ENCODE measurements at regions not wholly inside any gene's neighbourhood (a gene's known extent, or its start where the extent isn't known, plus 50 kb on each side); places are given as distances from the start of the nearest gene placed in this dataset.
"Not testable (repeated sequence)": the region's sequence is repeated elsewhere in the genome, so short reads cannot be mapped to it uniquely, and the experiment has no call there.

- Histone ChIP-seq H3K27ac (ENCODE audit: control insufficient read depth, insufficient read depth, low read length) (no peak overlapping the region), H3K4me1 (ENCODE audit: control insufficient read depth, extremely low read depth, insufficient read depth, low read length) (no peaks in the 10 kb centered on the region), H3K36me3 (ENCODE audit: control insufficient read depth in 2 of 2, extremely low read depth in 1 of 2, insufficient read depth in 2 of 2, low read length in 2 of 2) (no peaks in the 10 kb centered on the region), H3K9ac (ENCODE audit: control insufficient read depth, extremely low read depth, insufficient read depth, low read length) (no peak overlapping the region), H3K9me3 (ENCODE audit: control insufficient read depth, low read depth, low read length) (no peaks in the 10 kb centered on the region), H3K4me3 (ENCODE audit: control insufficient read depth in 2 of 3, extremely low read depth in 1 of 3, insufficient read depth in 2 of 3, low read depth in 1 of 3, low read length in 3 of 3) (no peak overlapping the region), H4K20me1 (ENCODE audit: control insufficient read depth, extremely low read depth, insufficient read depth, low read length) (no peaks in the 10 kb centered on the region), H3K4me2 (ENCODE audit: control insufficient read depth, extremely low read depth, insufficient read depth, low read depth, low read length) (no peak overlapping the region), H3K9me1 (ENCODE audit: control insufficient read depth, extremely low read depth, insufficient read depth, low read length) (no peaks in the 10 kb centered on the region), H3K79me2 (ENCODE audit: control insufficient read depth, insufficient read depth, low read length) (no peaks in the 10 kb centered on the region), H3K27me3 (ENCODE audit: control insufficient read depth, extremely low read depth, insufficient read depth, low read length) (no peaks in the 10 kb centered on the region), H2AFZ (ENCODE audit: control insufficient read depth, low read length) (no peak overlapping the region)
- FAIRE-seq, result no peak
- TF ChIP-seq EZH2 (IDR thresholded peaks at IDR 0.05; ENCODE audit: low read length), result no peak
- TF ChIP-seq, protein P1, sequence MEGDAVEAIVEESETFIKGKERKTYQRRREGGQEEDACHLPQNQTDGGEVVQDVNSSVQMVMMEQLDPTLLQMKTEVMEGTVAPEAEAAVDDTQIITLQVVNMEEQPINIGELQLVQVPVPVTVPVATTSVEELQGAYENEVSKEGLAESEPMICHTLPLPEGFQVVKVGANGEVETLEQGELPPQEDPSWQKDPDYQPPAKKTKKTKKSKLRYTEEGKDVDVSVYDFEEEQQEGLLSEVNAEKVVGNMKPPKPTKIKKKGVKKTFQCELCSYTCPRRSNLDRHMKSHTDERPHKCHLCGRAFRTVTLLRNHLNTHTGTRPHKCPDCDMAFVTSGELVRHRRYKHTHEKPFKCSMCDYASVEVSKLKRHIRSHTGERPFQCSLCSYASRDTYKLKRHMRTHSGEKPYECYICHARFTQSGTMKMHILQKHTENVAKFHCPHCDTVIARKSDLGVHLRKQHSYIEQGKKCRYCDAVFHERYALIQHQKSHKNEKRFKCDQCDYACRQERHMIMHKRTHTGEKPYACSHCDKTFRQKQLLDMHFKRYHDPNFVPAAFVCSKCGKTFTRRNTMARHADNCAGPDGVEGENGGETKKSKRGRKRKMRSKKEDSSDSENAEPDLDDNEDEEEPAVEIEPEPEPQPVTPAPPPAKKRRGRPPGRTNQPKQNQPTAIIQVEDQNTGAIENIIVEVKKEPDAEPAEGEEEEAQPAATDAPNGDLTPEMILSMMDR (optimal IDR thresholded peaks at IDR 0.05 in 1 of 3, IDR thresholded peaks at IDR 0.05 in 1 of 3, conservative IDR thresholded peaks at IDR 0.05 in 1 of 3; ENCODE audit: extremely low read depth in 1 of 3, insufficient read depth in 2 of 3, low read length in 3 of 3), result no peak
- dilution Hi-C loops (cut with MboI; ENCODE audit: extremely low pct_ligation_motif_present, low sequenced_read_pairs), result no loop called here
- DNase-seq (ENCODE audit: low read depth, low spot score), result no peak
Measured at GRCh38 chr18:43846299-43846698, 569.0 kb upstream of the SYT4 start.

DNA sequence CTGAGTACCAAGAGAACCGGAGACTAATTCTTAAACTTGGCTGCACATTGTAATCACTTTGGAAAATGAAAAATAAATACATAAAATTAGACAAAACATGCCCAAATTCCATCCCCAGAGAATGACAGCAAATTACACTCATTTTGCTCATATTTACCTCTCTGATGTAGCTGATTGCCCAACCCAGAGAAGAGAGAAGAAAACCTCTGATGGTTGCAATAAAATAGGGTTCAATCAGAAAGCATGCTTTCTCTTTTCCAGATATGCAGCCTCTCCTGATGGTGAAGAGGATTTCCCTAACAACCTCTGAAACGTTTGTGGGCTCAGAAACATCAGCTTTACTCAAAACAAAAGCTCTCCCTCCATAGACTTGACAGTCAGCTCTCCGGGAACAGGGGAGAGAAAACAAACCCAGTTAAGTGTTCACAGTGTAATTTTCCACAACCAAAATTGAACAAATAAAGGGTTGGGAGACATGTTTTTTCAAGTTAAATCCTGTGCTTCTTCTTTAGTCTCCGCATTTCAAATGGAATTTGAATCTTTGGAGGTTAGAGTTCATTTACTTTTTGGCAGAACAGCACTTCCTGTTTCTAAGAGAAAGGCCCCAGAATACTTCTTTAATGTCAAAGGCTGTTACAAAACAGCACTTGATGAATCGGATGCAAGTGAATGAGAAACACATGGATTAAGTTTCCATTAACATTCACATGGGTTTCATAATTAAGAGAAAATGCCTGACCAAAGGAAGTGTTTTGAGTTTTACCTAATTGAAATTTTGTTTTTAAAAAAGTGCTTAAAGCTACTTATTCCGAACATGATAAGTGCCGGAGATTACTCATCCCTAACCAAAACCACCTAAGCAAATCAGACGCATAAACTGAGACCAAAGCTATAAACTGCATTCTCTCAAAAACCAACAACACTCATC is 570.1 kb upstream of the SYT4 start:
- no peaks in the 10 kb centered on the region for H3K9me3 ChIP-seq (ENCODE audit: control insufficient read depth, low read depth, low read length)
- no peak overlapping the region for H2AFZ ChIP-seq (ENCODE audit: control insufficient read depth, low read length)
- dilution Hi-C loops (cut with MboI; ENCODE audit: extremely low pct_ligation_motif_present, low sequenced_read_pairs), result no loop called here
- no peak for DNase-seq (ENCODE audit: low read depth, low spot score)
- H3K4me2 ChIP-seq (ENCODE audit: control insufficient read depth, extremely low read depth, insufficient read depth, low read depth, low read length), result no peak overlapping the region
- H3K27ac ChIP-seq (ENCODE audit: control insufficient read depth, insufficient read depth, low read length), result no peak overlapping the region
- TF ChIP-seq, protein P1 (optimal IDR thresholded peaks at IDR 0.05 in 1 of 3, IDR thresholded peaks at IDR 0.05 in 1 of 3, conservative IDR thresholded peaks at IDR 0.05 in 1 of 3; ENCODE audit: extremely low read depth in 1 of 3, insufficient read depth in 2 of 3, low read length in 3 of 3), result no peak
- no peak for TF ChIP-seq EZH2 (IDR thresholded peaks at IDR 0.05; ENCODE audit: low read length)
- H3K9ac ChIP-seq (ENCODE audit: control insufficient read depth, extremely low read depth, insufficient read depth, low read length), result no peak overlapping the region
- no peak overlapping the region for H3K4me3 ChIP-seq (ENCODE audit: control insufficient read depth in 2 of 3, extremely low read depth in 1 of 3, insufficient read depth in 2 of 3, low read depth in 1 of 3, low read length in 3 of 3)
- no peaks in the 10 kb centered on the region for H3K27me3 ChIP-seq (ENCODE audit: control insufficient read depth, extremely low read depth, insufficient read depth, low read length)
- FAIRE-seq, result no peak
- no peaks in the 10 kb centered on the region for H3K4me1 ChIP-seq (ENCODE audit: control insufficient read depth, extremely low read depth, insufficient read depth, low read length)
- no peaks in the 10 kb centered on the region for H3K79me2 ChIP-seq (ENCODE audit: control insufficient read depth, insufficient read depth, low read length)
- no peaks in the 10 kb centered on the region for H3K9me1 ChIP-seq (ENCODE audit: control insufficient read depth, extremely low read depth, insufficient read depth, low read length)
- no peaks in the 10 kb centered on the region for H3K36me3 ChIP-seq (ENCODE audit: control insufficient read depth in 2 of 2, extremely low read depth in 1 of 2, insufficient read depth in 2 of 2, low read length in 2 of 2)
- no peaks in the 10 kb centered on the region for H4K20me1 ChIP-seq (ENCODE audit: control insufficient read depth, extremely low read depth, insufficient read depth, low read length)

GRCh38 chr18:43849831-43850230 is 572.5 kb upstream of the SYT4 start:
- DNase-seq (ENCODE audit: low read depth, low spot score); H3K9me1 ChIP-seq (ENCODE audit: control insufficient read depth, extremely low read depth, insufficient read depth, low read length); dilution Hi-C loops (cut with MboI; ENCODE audit: extremely low pct_ligation_motif_present, low sequenced_read_pairs); FAIRE-seq; H3K27ac ChIP-seq (ENCODE audit: control insufficient read depth, insufficient read depth, low read length); H3K27me3 ChIP-seq (ENCODE audit: control insufficient read depth, extremely low read depth, insufficient read depth, low read length); H3K9ac ChIP-seq (ENCODE audit: control insufficient read depth, extremely low read depth, insufficient read depth, low read length); H2AFZ ChIP-seq (ENCODE audit: control insufficient read depth, low read length); H3K4me3 ChIP-seq (ENCODE audit: control insufficient read depth in 2 of 3, extremely low read depth in 1 of 3, insufficient read depth in 2 of 3, low read depth in 1 of 3, low read length in 3 of 3); H3K9me3 ChIP-seq (ENCODE audit: control insufficient read depth, low read depth, low read length); H3K36me3 ChIP-seq (ENCODE audit: control insufficient read depth in 2 of 2, extremely low read depth in 1 of 2, insufficient read depth in 2 of 2, low read length in 2 of 2); H3K4me2 ChIP-seq (ENCODE audit: control insufficient read depth, extremely low read depth, insufficient read depth, low read depth, low read length); H3K4me1 ChIP-seq (ENCODE audit: control insufficient read depth, extremely low read depth, insufficient read depth, low read length); H4K20me1 ChIP-seq (ENCODE audit: control insufficient read depth, extremely low read depth, insufficient read depth, low read length); H3K79me2 ChIP-seq (ENCODE audit: control insufficient read depth, insufficient read depth, low read length): not testable (repeated sequence)

Measured in keratinocyte (primary cell).